GM12892 (cell line): ENCODE measurements at regions not wholly inside any gene's neighbourhood (a gene's known extent, or its start where the extent isn't known, plus 50 kb on each side); places are given as distances from the start of the nearest gene placed in this dataset.

Experiments used
- POLR2A ChIP-seq: IDR thresholded peaks from 2 replicates; pipeline ENCODE4 v1.6.1; 2011; ENCODE audit warnings: low read depth, low read length, control low read depth
- POLR2AphosphoS5 ChIP-seq: IDR thresholded peaks from 2 replicates; pipeline ENCODE4 v1.6.1; 2011; ENCODE audit warnings: low read depth, low read length, control low read depth
- TAF1 ChIP-seq: IDR thresholded peaks from 2 replicates; pipeline ENCODE4 v1.6.1; 2011; ENCODE audit warnings: low read depth, mild to moderate bottlenecking, control low read depth, low read length, borderline replicate concordance

DNA sequence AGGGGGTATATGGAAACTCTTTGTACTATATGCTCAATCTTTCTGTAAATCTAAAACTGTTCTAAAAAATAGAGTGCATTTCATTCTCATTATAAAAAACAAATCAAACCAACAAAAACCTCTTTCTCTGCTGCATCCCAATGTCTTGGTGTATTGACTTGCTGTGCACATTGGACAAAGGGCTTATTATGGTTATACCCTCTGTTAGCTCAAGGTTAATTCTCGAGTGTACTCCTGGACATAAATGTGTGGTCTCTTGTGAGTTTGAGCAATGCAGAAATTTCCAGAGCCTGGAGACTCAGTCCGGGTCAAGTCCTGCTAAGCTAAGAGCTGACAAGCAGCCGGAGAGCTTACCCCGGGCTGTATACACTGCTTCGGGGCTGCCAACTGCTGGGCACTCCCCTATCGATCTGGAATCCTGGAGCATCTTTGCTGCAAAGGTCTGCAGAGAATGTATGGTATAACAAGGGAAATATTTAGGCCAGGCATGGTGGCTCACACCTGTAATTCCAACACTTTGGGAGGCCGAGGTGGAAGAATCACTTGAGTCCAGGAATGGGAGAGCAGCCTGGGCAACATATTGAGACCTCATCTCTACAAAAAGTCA, 66.2 kb upstream of the BRD7 start:
- TF ChIP-seq POLR2A = no peak
- no peak for TF ChIP-seq TAF1
- TF ChIP-seq POLR2AphosphoS5 = no peak
